ENCODE measurements at regions not wholly inside any gene's neighbourhood (a gene's known extent, or its start where the extent isn't known, plus 50 kb on each side); places are given as distances from the start of the nearest gene placed in this dataset.
A peak's percentile ranks its signal among the peaks of the same experiment; 100 is the strongest.

- Mint-ChIP-seq H3K9me3 (ENCODE audit: low read depth) (no peaks in the 10 kb centered on the region), H3K27ac (ENCODE audit: unreplicated experiment) (no peak overlapping the region), H3K4me1 (ENCODE audit: low read depth) (no peaks in the 10 kb centered on the region), H3K36me3 (ENCODE audit: low read depth) (no peaks in the 10 kb centered on the region), H3K27me3 (ENCODE audit: low read depth) (peaks cover 23% of the 10 kb centered on the region), H3K4me3 (ENCODE audit: unreplicated experiment) (no peak overlapping the region)
- TF ChIP-seq CTCF (IDR thresholded peaks at IDR 0.05): no peak
- no peak for DNase-seq (ENCODE audit: low spot score)
Observed at GRCh38 chr14:37894463-37894862, 299.0 kb downstream of the TTC6 start.

GRCh38 chr14:37899365-37899764 is 303.9 kb downstream of the TTC6 start:
- Mint-ChIP-seq H3K27me3 (ENCODE audit: low read depth) (peaks cover 40% of the 10 kb centered on the region), H3K4me3 (ENCODE audit: unreplicated experiment) (no peak overlapping the region), H3K36me3 (ENCODE audit: low read depth) (no peaks in the 10 kb centered on the region), H3K27ac (ENCODE audit: unreplicated experiment) (no peak overlapping the region), H3K4me1 (ENCODE audit: low read depth) (no peaks in the 10 kb centered on the region), H3K9me3 (ENCODE audit: low read depth) (no peaks in the 10 kb centered on the region)
- DNase-seq (ENCODE audit: low spot score): no peak
- no peak for TF ChIP-seq CTCF (IDR thresholded peaks at IDR 0.05)

GRCh38 chr14:37900561-37900960 is 305.1 kb downstream of the TTC6 start:
- Mint-ChIP-seq H3K27ac (ENCODE audit: unreplicated experiment) (no peak overlapping the region), H3K4me1 (ENCODE audit: low read depth) (no peaks in the 10 kb centered on the region), H3K4me3 (ENCODE audit: unreplicated experiment) (no peak overlapping the region), H3K36me3 (ENCODE audit: low read depth) (no peaks in the 10 kb centered on the region), H3K9me3 (ENCODE audit: low read depth) (no peaks in the 10 kb centered on the region), H3K27me3 (ENCODE audit: low read depth) (peaks cover 41% of the 10 kb centered on the region)
- DNase-seq (ENCODE audit: low spot score): no peak
- TF ChIP-seq CTCF (IDR thresholded peaks at IDR 0.05): no peak

- Mint-ChIP-seq H3K4me1 (ENCODE audit: low read depth) (no peaks in the 10 kb centered on the region), H3K9me3 (ENCODE audit: low read depth) (no peaks in the 10 kb centered on the region), H3K27me3 (ENCODE audit: low read depth) (peaks cover 41% of the 10 kb centered on the region), H3K4me3 (ENCODE audit: unreplicated experiment) (no peak overlapping the region), H3K27ac (ENCODE audit: unreplicated experiment) (no peak overlapping the region), H3K36me3 (ENCODE audit: low read depth) (no peaks in the 10 kb centered on the region)
- TF ChIP-seq CTCF (IDR thresholded peaks at IDR 0.05): no peak
- no peak for DNase-seq (ENCODE audit: low spot score)
Observed at GRCh38 chr14:37901978-37902377, 305.7 kb upstream of the SSTR1 start.

- H3K27ac Mint-ChIP-seq (ENCODE audit: unreplicated experiment): no peak overlapping the region
- no peaks in the 10 kb centered on the region for H3K36me3 Mint-ChIP-seq (ENCODE audit: low read depth)
- H3K27me3 Mint-ChIP-seq (ENCODE audit: low read depth): peaks cover 38% of the 10 kb centered on the region
- no peak overlapping the region for H3K4me3 Mint-ChIP-seq (ENCODE audit: unreplicated experiment)
- H3K4me1 Mint-ChIP-seq (ENCODE audit: low read depth): no peaks in the 10 kb centered on the region
- DNase-seq (ENCODE audit: low spot score): no peak
- no peaks in the 10 kb centered on the region for H3K9me3 Mint-ChIP-seq (ENCODE audit: low read depth)
- peak; percentile 90 for TF ChIP-seq CTCF (IDR thresholded peaks at IDR 0.05)
Observed at GRCh38 chr14:37903343-37904191, 304.1 kb upstream of the SSTR1 start.
